GM12891 (cell line): ENCODE measurements at regions not wholly inside any gene's neighbourhood (a gene's known extent, or its start where the extent isn't known, plus 50 kb on each side); places are given as distances from the start of the nearest gene placed in this dataset.

Experiments used
- POLR2A ChIP-seq: IDR thresholded peaks from 2 replicates; pipeline ENCODE4 v1.6.1; 2011; ENCODE audit warnings: low read depth, low read length, control low read depth
- POU2F2 ChIP-seq: IDR thresholded peaks from 2 replicates; pipeline ENCODE4 v1.6.1; 2011; ENCODE audit warnings: low read depth, mild to moderate bottlenecking, control low read depth, low read length, moderate library complexity
- TAF1 ChIP-seq: IDR thresholded peaks from 2 replicates; pipeline ENCODE4 v1.6.1; 2011; ENCODE audit warnings: low read depth, low read length, control low read depth

- no peak for TF ChIP-seq POU2F2
- no peak for TF ChIP-seq POLR2A
- TF ChIP-seq TAF1, result no peak
Observed at GRCh38 chr6:104638841-104639290, 220.9 kb downstream of the HACE1 start.
